HFFc6 (cell line): ENCODE measurements at regions not wholly inside any gene's neighbourhood (a gene's known extent, or its start where the extent isn't known, plus 50 kb on each side); places are given as distances from the start of the nearest gene placed in this dataset.

Experiments used
- DNase-seq: peaks from one replicate; pipeline ENCODE4 v3.0.0-alpha.2; 2018
- H3K27ac Mint-ChIP-seq: 2 replicates; pipeline ENCODE4 v1.8.0; 2020; ENCODE audit warnings: mild to moderate bottlenecking, mixed read lengths
- H3K27me3 Mint-ChIP-seq: 2 replicates; pipeline ENCODE4 v1.8.0; 2021; ENCODE audit warnings: mild to moderate bottlenecking, moderate library complexity, mixed read lengths; ENCODE audit not compliant: insufficient read depth
- H3K36me3 Mint-ChIP-seq: 2 replicates; pipeline ENCODE4 v1.8.0; 2021; ENCODE audit warnings: low read depth, mixed read lengths
- H3K4me1 Mint-ChIP-seq: 2 replicates; pipeline ENCODE4 v1.8.0; 2020; ENCODE audit warnings: low read depth, mixed read lengths
- H3K4me3 Mint-ChIP-seq: 2 replicates; pipeline ENCODE4 v1.8.0; 2020; ENCODE audit warnings: mild to moderate bottlenecking, moderate library complexity, mixed read lengths
- H3K9me3 Mint-ChIP-seq: 2 replicates; pipeline ENCODE4 v1.8.0; 2020; ENCODE audit warnings: mild to moderate bottlenecking, mixed read lengths
- TF ChIP-seq, protein P1 (sequence below): fragments of 200-600 bp; sonication (generic); IDR thresholded peaks from 2 replicates; pipeline ENCODE4 v1.5.0; 2021; ENCODE audit warnings: antibody characterized with exemption, mild to moderate bottlenecking

GRCh38 chr5:144779368-144779767 is 608.7 kb downstream of the KCTD16 start:
- no peaks in the 10 kb centered on the region for H3K9me3 Mint-ChIP-seq
- peak overlapping the region; percentile 61; the same call in 1 of the 2 replicates for H3K27ac Mint-ChIP-seq
- H3K36me3 Mint-ChIP-seq: no peaks in the 10 kb centered on the region
- peaks cover 3% of the 10 kb centered on the region; the same call in 1 of the 2 replicates for H3K27me3 Mint-ChIP-seq
- TF ChIP-seq, protein P1, sequence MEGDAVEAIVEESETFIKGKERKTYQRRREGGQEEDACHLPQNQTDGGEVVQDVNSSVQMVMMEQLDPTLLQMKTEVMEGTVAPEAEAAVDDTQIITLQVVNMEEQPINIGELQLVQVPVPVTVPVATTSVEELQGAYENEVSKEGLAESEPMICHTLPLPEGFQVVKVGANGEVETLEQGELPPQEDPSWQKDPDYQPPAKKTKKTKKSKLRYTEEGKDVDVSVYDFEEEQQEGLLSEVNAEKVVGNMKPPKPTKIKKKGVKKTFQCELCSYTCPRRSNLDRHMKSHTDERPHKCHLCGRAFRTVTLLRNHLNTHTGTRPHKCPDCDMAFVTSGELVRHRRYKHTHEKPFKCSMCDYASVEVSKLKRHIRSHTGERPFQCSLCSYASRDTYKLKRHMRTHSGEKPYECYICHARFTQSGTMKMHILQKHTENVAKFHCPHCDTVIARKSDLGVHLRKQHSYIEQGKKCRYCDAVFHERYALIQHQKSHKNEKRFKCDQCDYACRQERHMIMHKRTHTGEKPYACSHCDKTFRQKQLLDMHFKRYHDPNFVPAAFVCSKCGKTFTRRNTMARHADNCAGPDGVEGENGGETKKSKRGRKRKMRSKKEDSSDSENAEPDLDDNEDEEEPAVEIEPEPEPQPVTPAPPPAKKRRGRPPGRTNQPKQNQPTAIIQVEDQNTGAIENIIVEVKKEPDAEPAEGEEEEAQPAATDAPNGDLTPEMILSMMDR: no peak
- H3K4me3 Mint-ChIP-seq: peak overlapping the region; percentile 28; the same call in 1 of the 2 replicates
- peaks cover 43% of the 10 kb centered on the region for H3K4me1 Mint-ChIP-seq
- DNase-seq: peak; percentile 15

DNA sequence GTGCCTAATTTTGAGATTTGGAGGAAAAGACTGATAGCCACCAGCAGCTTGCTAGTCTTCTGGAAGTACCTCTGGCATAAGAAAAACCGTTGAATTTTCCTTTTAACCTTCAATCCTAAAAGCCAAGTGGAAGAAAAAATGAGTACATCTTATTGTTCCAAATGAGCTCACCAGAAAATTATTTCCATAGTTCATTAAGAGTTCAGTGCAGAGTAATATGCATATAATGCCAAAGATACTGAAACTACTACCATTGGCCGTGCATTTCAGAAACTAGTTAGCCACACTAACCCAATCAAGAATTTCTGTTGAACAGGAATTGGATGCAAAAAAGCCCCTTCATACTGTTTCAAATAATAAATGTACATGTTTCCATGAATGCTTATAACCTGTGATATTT is 607.9 kb downstream of the KCTD16 start:
- DNase-seq: no peak
- peak overlapping the region; percentile 61; the same call in 1 of the 2 replicates for H3K27ac Mint-ChIP-seq

DNA sequence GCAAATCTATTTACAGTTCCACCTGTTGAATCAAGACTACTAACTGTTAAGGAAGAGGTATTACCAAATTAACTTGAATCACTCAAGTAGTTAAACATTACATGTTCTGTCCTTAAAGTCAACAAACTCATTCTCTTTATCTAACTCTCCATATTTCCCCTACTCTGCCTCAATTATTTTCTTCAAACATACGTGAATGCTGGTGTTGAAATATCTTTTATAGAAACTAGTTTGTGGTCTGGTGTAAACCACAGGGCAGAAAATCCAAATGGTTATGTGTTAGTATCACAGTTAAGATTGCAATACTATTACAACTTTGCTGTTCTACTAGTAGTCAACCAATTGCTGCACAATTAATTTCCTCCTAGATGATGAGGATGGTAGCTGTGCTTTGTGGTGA is 603.5 kb downstream of the KCTD16 start:
- H3K4me3 Mint-ChIP-seq: no peak overlapping the region
- TF ChIP-seq, protein P1: no peak
- H3K9me3 Mint-ChIP-seq: no peaks in the 10 kb centered on the region
- DNase-seq: no peak
- H3K36me3 Mint-ChIP-seq: no peaks in the 10 kb centered on the region
- H3K27ac Mint-ChIP-seq: no peak overlapping the region
- peaks cover 4% of the 10 kb centered on the region; the same call in 1 of the 2 replicates for H3K27me3 Mint-ChIP-seq
- H3K4me1 Mint-ChIP-seq: peaks cover 16% of the 10 kb centered on the region

More for the DNA sequence above, 607.9 kb downstream of the KCTD16 start:
- TF ChIP-seq, protein P1: no peak
- H3K36me3 Mint-ChIP-seq: no peaks in the 10 kb centered on the region
- H3K27me3 Mint-ChIP-seq: peaks cover 3% of the 10 kb centered on the region; the same call in 1 of the 2 replicates
- H3K4me1 Mint-ChIP-seq: peaks cover 43% of the 10 kb centered on the region
- H3K4me3 Mint-ChIP-seq: peak overlapping the region; percentile 38; the same call in 1 of the 2 replicates
- H3K9me3 Mint-ChIP-seq: no peaks in the 10 kb centered on the region

- Mint-ChIP-seq H3K9me3 (no peaks in the 10 kb centered on the region), H3K36me3 (no peaks in the 10 kb centered on the region), H3K4me1 (peaks cover 10% of the 10 kb centered on the region), H3K27ac (no peak overlapping the region), H3K4me3 (no peak overlapping the region), H3K27me3 (peaks cover 4% of the 10 kb centered on the region; the same call in 1 of the 2 replicates)
- TF ChIP-seq, protein P1: no peak
- no peak for DNase-seq
Measured at GRCh38 chr5:144773628-144774027, 603.0 kb downstream of the KCTD16 start.

DNA sequence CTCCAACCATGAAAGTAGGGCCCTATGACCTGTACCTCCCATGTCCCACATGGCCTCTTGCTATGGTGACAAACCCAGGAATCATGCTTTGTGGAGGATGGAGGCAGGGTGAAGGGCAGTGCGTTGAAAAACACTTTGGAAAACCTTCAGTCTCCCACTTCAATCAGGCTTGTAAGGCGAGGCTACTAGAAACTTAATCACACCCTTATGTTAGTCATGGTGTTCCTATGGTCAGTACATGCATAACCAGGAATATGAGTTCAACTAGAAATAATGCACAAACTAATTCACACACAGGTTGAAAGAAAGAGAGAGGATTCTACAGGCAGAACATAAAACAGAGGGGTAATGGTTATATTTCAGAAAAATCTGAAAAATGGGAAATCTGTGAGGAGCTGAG is 601.1 kb downstream of the KCTD16 start:
- Mint-ChIP-seq H3K4me1 (no peaks in the 10 kb centered on the region), H3K27me3 (peaks cover 9% of the 10 kb centered on the region; the same call in 1 of the 2 replicates), H3K4me3 (no peak overlapping the region), H3K36me3 (no peaks in the 10 kb centered on the region), H3K27ac (no peak overlapping the region), H3K9me3 (no peaks in the 10 kb centered on the region)
- no peak for DNase-seq
- TF ChIP-seq, protein P1: no peak
